GM23248 (cell line): ENCODE measurements at regions not wholly inside any gene's neighbourhood (a gene's known extent, or its start where the extent isn't known, plus 50 kb on each side); places are given as distances from the start of the nearest gene placed in this dataset.

Experiments
- EZH2 ChIP-seq: fragments of 200-600 bp; sonication (generic); IDR thresholded peaks from 2 replicates; pipeline ENCODE4 v1.6.1; 2018; ENCODE audit warnings: antibody characterized with exemption, mild to moderate bottlenecking; ENCODE audit not compliant: insufficient read depth, poor library complexity, severe bottlenecking
- EZH2phosphoT487 ChIP-seq: fragments of 200-600 bp; sonication (generic); IDR thresholded peaks from 2 replicates; pipeline ENCODE4 v1.6.1; 2018; ENCODE audit warnings: antibody characterized with exemption, moderate library complexity, mild to moderate bottlenecking, low read depth; ENCODE audit not compliant: insufficient read depth

GRCh38 chr6:19655744-19656143 is 181.4 kb upstream of the ID4 start:
- TF ChIP-seq EZH2 (no peak), EZH2phosphoT487 (no peak)
